ENCODE measurements at regions not wholly inside any gene's neighbourhood (a gene's known extent, or its start where the extent isn't known, plus 50 kb on each side); places are given as distances from the start of the nearest gene placed in this dataset.
A peak's percentile ranks its signal among the peaks of the same experiment; 100 is the strongest.

GRCh38 chr10:14389981-14390590, 59.4 kb upstream of the FRMD4A start:
- peak; percentile 51 for DNase-seq (ENCODE audit: low spot score)
- TF ChIP-seq CTCF (IDR thresholded peaks at IDR 0.05; ENCODE audit: borderline replicate concordance, control extremely low read depth, extremely low read depth, insufficient read depth, missing control alignments) = no peak
- in situ Hi-C loops (cut with MboI; ENCODE audit: low sequenced_read_pairs, unreplicated experiment) = no loop called here

GRCh38 chr10:14385596-14386593, 55.2 kb upstream of the FRMD4A start:
- in situ Hi-C loops (cut with MboI; ENCODE audit: low sequenced_read_pairs, unreplicated experiment) = no loop called here
- TF ChIP-seq CTCF (IDR thresholded peaks at IDR 0.05; ENCODE audit: borderline replicate concordance, control extremely low read depth, extremely low read depth, insufficient read depth, missing control alignments) = no peak
- no peak for DNase-seq (ENCODE audit: low spot score)

- DNase-seq (ENCODE audit: low spot score) = no peak
- in situ Hi-C loops (cut with MboI; ENCODE audit: low sequenced_read_pairs, unreplicated experiment) = no loop called here
Observed at GRCh38 chr10:14384915-14385314, 54.2 kb upstream of the FRMD4A start.

GRCh38 chr10:14384116-14384730, 53.5 kb upstream of the FRMD4A start:
- no peak for TF ChIP-seq CTCF (IDR thresholded peaks at IDR 0.05; ENCODE audit: borderline replicate concordance, control extremely low read depth, extremely low read depth, insufficient read depth, missing control alignments)
- DNase-seq (ENCODE audit: low spot score) = no peak
- in situ Hi-C loops (cut with MboI; ENCODE audit: low sequenced_read_pairs, unreplicated experiment) = no loop called here

More at GRCh38 chr10:14384915-14385314, 54.2 kb upstream of the FRMD4A start:
- no peak for TF ChIP-seq CTCF (IDR thresholded peaks at IDR 0.05; ENCODE audit: borderline replicate concordance, control extremely low read depth, extremely low read depth, insufficient read depth, missing control alignments)

GRCh38 chr10:14383266-14383665, 52.5 kb upstream of the FRMD4A start:
- DNase-seq (ENCODE audit: low spot score) = no peak
- in situ Hi-C loops (cut with MboI; ENCODE audit: low sequenced_read_pairs, unreplicated experiment) = no loop called here
- TF ChIP-seq CTCF (IDR thresholded peaks at IDR 0.05; ENCODE audit: borderline replicate concordance, control extremely low read depth, extremely low read depth, insufficient read depth, missing control alignments) = no peak

- in situ Hi-C loops (cut with MboI; ENCODE audit: low sequenced_read_pairs, unreplicated experiment) = no loop called here
- no peak for DNase-seq (ENCODE audit: low spot score)
- TF ChIP-seq CTCF (IDR thresholded peaks at IDR 0.05; ENCODE audit: borderline replicate concordance, control extremely low read depth, extremely low read depth, insufficient read depth, missing control alignments) = no peak
Observed at GRCh38 chr10:14382531-14382930, 51.8 kb upstream of the FRMD4A start.

Measured in GM13976 (cell line).